GM13977 (cell line): ENCODE measurements at regions not wholly inside any gene's neighbourhood (a gene's known extent, or its start where the extent isn't known, plus 50 kb on each side); places are given as distances from the start of the nearest gene placed in this dataset.

Experiments
- DNase-seq: peaks from one replicate; pipeline ENCODE4 v3.0.0; 2012; ENCODE audit warnings: low spot score
- in situ Hi-C: fragments of 300-500 bp; cut with MboI; formaldehyde crosslinking; loops from one replicate; pipeline ENCODE4 v1.12.0; 2022; ENCODE audit warnings: low sequenced_read_pairs, low pct_unique_long_range_greater_than_20kb, mixed read lengths, inconsistent platforms; ENCODE audit not compliant: unreplicated experiment
- TF ChIP-seq, protein P1 (sequence below): IDR thresholded peaks from 2 replicates; pipeline ENCODE4 v1.5.1; 2012; ENCODE audit warnings: mild to moderate bottlenecking, control low read depth; ENCODE audit not compliant: insufficient read depth; ENCODE audit errors: extremely low read depth, missing control alignments

DNA sequence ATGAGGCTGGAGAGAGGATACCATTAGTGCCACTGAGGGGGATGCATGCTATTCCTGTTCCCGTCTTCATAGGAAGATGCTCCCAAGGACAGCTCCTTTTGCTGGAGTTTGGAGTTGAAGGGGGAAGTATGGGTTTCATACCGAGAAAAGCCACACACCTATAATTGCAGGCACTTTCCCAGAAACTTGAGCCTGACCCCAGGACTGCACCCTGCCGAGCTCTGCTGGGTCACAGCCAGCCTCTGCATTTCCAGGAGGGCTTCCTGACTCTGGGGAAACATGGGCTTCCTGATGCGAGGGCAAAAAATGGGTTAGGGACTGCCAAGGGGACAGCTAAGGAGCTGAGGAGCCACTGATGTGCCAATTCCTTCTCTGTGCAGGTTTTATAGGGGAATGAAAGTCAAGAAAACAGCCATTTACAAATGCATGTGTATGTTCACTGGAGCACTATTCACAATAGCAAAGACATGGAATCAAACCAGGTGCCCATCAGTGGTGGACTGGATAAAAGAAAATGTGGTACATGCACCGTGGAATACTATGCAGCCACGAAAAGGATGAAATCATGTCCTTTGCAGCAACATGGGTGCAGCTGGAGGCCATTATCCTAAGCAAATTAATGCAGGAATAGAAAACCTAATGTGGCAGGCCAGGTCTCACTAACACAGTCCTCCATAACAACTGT is 104.5 kb downstream of the ACAA2 start:
- in situ Hi-C loops = no loop called here
- no peak for DNase-seq
- TF ChIP-seq, protein P1, sequence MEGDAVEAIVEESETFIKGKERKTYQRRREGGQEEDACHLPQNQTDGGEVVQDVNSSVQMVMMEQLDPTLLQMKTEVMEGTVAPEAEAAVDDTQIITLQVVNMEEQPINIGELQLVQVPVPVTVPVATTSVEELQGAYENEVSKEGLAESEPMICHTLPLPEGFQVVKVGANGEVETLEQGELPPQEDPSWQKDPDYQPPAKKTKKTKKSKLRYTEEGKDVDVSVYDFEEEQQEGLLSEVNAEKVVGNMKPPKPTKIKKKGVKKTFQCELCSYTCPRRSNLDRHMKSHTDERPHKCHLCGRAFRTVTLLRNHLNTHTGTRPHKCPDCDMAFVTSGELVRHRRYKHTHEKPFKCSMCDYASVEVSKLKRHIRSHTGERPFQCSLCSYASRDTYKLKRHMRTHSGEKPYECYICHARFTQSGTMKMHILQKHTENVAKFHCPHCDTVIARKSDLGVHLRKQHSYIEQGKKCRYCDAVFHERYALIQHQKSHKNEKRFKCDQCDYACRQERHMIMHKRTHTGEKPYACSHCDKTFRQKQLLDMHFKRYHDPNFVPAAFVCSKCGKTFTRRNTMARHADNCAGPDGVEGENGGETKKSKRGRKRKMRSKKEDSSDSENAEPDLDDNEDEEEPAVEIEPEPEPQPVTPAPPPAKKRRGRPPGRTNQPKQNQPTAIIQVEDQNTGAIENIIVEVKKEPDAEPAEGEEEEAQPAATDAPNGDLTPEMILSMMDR = no peak

DNA sequence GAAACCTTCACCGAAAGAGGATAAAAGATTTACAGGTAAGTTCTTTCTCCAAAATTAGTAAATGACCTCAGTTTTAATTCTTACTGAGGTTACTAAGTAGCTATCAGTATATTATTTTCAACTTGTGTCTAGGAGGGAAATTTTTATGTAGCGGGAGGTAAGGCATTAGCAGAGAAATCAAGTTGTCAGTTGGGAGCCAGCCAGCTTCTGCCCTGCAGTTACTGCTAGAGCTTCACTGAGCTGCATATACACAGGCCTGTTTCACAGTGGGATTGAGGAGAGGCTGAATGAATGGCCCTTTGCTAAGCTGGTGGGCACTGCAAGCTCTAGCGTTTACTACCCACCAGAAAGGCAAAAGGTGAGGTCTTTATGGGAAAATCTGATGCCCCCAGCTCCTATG is 105.7 kb downstream of the ACAA2 start:
- in situ Hi-C loops = no loop called here
- TF ChIP-seq, protein P1 = no peak
- DNase-seq = no peak

GRCh38 chr18:49704334-49704733 is 109.0 kb downstream of the ACAA2 start:
- in situ Hi-C loops = no loop called here
- no peak for DNase-seq
- TF ChIP-seq, protein P1 = no peak

DNA sequence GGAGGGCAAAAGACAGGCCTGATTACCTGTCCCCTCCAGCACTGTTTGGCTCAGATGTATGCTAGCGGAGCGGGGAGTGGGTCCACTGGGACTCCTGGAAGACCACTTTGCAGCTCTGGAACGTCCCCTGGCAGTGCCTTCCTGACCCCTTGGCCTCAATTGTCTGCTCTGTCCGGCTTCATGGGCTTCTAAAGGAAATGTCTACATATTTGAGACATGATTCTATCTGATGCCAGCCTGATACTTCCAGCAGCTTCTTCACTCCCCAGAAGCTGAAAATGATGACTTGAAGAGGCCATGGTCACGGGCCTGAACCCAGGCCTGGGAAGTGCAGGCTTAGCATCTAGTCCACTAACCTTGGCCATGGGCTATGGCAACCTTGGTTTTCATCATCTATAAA is 112.1 kb downstream of the ACAA2 start:
- no peak for DNase-seq
- TF ChIP-seq, protein P1 = no peak
- in situ Hi-C loops = no loop called here

DNA sequence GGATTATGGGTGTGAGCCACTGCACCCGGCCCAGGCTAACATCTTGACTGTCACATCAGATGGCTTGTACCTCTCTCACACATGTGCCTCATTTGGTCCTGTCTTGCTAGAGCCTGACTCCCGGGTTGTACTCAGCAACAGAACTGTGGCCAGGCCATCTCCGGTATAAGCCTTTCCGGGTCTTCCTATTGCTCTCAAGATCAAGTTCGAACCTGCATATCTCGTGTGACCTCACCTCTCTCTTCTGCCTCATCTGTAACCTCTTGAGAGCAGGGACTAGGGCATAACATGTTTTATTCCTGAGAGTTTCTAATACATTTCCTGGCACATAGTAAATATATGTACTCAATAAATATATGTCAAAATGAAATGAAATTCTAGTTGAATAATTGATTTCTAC is 114.0 kb downstream of the ACAA2 start:
- in situ Hi-C loops = no loop called here
- DNase-seq = no peak
- TF ChIP-seq, protein P1 = no peak

DNA sequence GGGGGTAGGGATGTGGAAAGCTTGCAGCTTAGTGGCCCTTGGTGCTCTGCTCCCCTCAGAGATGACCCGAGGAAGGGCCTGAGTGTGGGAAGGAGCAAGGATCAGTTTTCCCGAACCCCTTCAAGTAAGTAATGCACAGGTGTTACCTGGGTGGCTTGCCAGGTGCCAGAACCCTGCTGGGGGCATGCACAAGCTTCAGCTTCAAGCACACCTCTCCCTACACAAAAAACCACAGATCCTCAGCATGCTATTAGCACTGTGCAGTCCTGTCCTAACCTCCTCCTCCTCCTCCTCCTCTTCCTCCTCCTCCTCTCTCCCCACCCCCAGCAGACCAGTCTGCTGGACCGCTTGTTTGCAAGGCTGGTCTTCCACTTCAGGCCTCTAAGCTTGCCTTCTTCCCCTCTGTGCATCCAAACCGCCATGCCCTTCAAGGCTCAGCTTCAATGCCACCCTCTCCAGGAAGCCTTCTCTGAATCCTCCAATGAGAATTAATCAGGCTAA is 114.8 kb downstream of the ACAA2 start:
- in situ Hi-C loops = no loop called here
- no peak for DNase-seq
- TF ChIP-seq, protein P1 = no peak
